Posterior vena cava (tissue), 2 donors: ENCODE measurements at regions not wholly inside any gene's neighbourhood (a gene's known extent, or its start where the extent isn't known, plus 50 kb on each side); places are given as distances from the start of the nearest gene placed in this dataset.

Experiments
- DNase-seq: peaks from one replicate; pipeline ENCODE4 v3.0.0-alpha.2; 2020; ENCODE audit warnings: low spot score
- intact Hi-C, 2 donors: fragments of 100-400 bp; cut with DNase I; formaldehyde crosslinking; loops; one replicate each; pipeline versions ENCODE4 v1.14.1 to v1.14.2; 2022 to 2023
- donor health status: DM: yes; HTN: yes; CAD: no.
- donor health status: DM: yes; HTN: yes; CAD: no.

GRCh38 chr3:107428051-107428858 lies 51.0 kb downstream of the CCDC54 start:
- intact Hi-C loops: loop anchor here in 1 of 2 donors (10.0 kb wide), 1 partner anchor 183 kb away; no protein-coding TSS in a partner anchor
- DNase-seq: no peak

GRCh38 chr3:107429320-107430181 lies 52.3 kb downstream of the CCDC54 start:
- peak; percentile 88 for DNase-seq
- intact Hi-C loops: loop anchor here in 1 of 2 donors (10.0 kb wide), 1 partner anchor 185 kb away; no protein-coding TSS in a partner anchor

GRCh38 chr3:107430214-107430995 lies 53.2 kb downstream of the CCDC54 start:
- no peak for DNase-seq
- intact Hi-C loops: no loop called here

- no peak for DNase-seq
- intact Hi-C loops: no loop called here
These were observed 53.7 kb downstream of the CCDC54 start for GRCh38 chr3:107430996-107431245.

- peak; percentile 91 for DNase-seq
- intact Hi-C loops: no loop called here
These were observed 54.2 kb downstream of the CCDC54 start for GRCh38 chr3:107431246-107432012.

- no peak for DNase-seq
- intact Hi-C loops: no loop called here
These were observed 54.8 kb downstream of the CCDC54 start for GRCh38 chr3:107432013-107432515.

- intact Hi-C loops: no loop called here
- DNase-seq: no peak
These were observed 55.4 kb downstream of the CCDC54 start for GRCh38 chr3:107432646-107433045.

GRCh38 chr3:107436029-107436428 lies 58.8 kb downstream of the CCDC54 start:
- no peak for DNase-seq
- intact Hi-C loops: no loop called here

- intact Hi-C loops: no loop called here
- no peak for DNase-seq
These were observed 61.4 kb downstream of the CCDC54 start for GRCh38 chr3:107438671-107439070.

GRCh38 chr3:107441617-107442016 lies 64.4 kb downstream of the CCDC54 start:
- no peak for DNase-seq
- intact Hi-C loops: no loop called here

GRCh38 chr3:107443461-107443860 lies 66.2 kb downstream of the CCDC54 start:
- intact Hi-C loops: no loop called here
- DNase-seq: no peak

- no peak for DNase-seq
- intact Hi-C loops: no loop called here
These were observed 69.5 kb downstream of the CCDC54 start for GRCh38 chr3:107446706-107447105.

GRCh38 chr3:107450254-107450893 lies 72.4 kb upstream of the BBX start:
- intact Hi-C loops: no loop called here
- no peak for DNase-seq

- intact Hi-C loops: no loop called here
- no peak for DNase-seq
These were observed 70.3 kb upstream of the BBX start for GRCh38 chr3:107452436-107452835.

- intact Hi-C loops: no loop called here
- DNase-seq: no peak
These were observed 69.3 kb upstream of the BBX start for GRCh38 chr3:107453504-107453903.

- no peak for DNase-seq
- intact Hi-C loops: no loop called here
These were observed 67.1 kb upstream of the BBX start for GRCh38 chr3:107455621-107456020.

- intact Hi-C loops: no loop called here
- DNase-seq: no peak
These were observed 66.3 kb upstream of the BBX start for GRCh38 chr3:107456501-107456900.

- no peak for DNase-seq
- intact Hi-C loops: no loop called here
These were observed 63.9 kb upstream of the BBX start for GRCh38 chr3:107458871-107459270.

GRCh38 chr3:107461721-107462120 lies 61.0 kb upstream of the BBX start:
- intact Hi-C loops: no loop called here

More at GRCh38 chr3:107461721-107462120, 61.0 kb upstream of the BBX start:
- DNase-seq: no peak
